ENCODE measurements at regions not wholly inside any gene's neighbourhood (a gene's known extent, or its start where the extent isn't known, plus 50 kb on each side); places are given as distances from the start of the nearest gene placed in this dataset.

DNA sequence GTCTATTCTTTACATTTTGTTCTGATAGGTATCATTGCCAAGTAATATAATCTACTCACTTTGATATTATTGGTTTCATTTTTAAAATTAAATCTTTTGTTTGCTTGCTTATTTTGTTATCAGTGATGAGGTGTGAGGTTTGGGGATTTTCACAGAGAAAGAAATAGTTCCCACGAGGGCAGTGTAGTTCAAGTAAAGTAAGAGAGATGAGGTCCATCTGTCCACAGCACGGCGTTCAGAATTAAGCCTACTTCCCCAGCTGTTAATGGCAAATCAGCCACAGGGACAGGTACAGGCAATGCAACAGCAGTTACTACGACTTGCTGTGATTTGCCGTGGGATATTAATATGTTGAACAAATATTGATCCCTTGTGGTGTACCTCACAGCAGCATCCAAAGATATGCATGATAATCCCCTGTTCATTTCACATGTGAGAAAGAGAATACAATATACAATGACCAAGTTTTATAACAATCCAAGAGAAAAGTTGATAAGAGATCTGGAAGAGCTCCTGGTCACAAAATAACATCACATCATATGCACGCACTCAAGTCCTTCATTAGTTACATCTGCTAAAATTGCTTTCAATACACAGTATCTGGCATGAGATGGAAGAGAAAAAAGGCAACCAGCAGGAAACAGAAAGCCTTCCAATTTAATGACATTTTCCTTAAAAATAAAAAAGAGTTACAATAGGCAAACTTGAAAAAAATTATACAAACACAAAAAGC is 131.6 kb downstream of the TUSC7 start:
- in situ Hi-C loops (cut with HindIII; ENCODE audit: low sequenced_read_pairs) = no loop called here
- H3K4me3 ChIP-seq (ENCODE audit: low read depth, low read length) = no peak overlapping the region
- TF ChIP-seq, protein P1, sequence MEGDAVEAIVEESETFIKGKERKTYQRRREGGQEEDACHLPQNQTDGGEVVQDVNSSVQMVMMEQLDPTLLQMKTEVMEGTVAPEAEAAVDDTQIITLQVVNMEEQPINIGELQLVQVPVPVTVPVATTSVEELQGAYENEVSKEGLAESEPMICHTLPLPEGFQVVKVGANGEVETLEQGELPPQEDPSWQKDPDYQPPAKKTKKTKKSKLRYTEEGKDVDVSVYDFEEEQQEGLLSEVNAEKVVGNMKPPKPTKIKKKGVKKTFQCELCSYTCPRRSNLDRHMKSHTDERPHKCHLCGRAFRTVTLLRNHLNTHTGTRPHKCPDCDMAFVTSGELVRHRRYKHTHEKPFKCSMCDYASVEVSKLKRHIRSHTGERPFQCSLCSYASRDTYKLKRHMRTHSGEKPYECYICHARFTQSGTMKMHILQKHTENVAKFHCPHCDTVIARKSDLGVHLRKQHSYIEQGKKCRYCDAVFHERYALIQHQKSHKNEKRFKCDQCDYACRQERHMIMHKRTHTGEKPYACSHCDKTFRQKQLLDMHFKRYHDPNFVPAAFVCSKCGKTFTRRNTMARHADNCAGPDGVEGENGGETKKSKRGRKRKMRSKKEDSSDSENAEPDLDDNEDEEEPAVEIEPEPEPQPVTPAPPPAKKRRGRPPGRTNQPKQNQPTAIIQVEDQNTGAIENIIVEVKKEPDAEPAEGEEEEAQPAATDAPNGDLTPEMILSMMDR (IDR thresholded peaks at IDR 0.05; ENCODE audit: low read depth, low read length) = no peak
- no peak for DNase-seq (ENCODE audit: low read depth, low spot score)

DNA sequence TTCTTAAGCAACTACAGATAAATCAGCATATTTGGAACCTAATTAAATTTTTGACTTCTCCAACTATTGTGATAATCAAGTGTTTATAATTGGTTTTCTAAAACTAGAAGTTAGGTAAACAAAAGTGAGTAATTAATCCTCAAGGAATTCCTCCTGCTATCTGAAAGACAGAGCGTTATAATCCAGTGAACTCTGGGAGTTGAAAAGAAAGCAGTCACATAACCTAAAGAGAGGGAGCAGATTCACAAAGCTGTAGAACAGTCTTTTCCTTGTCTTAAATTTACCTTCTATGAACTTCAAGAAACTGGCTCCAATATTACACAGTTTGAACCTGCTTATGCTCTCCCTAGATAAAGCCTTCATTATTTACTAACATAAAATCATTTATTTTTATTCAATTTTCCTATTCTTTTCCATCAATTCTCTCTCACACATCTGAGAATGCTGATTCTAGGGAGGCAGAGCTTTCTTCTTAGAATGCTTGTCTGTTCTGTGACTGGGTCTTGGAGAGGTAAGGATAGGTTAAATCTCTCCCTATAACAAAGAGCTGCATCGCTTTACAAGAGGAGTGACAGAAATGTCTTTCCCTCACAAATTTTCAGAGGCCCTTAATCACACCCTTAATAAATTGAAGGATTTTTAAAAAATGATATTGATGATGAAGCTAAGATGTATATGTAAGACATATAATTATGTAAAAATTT is 132.8 kb downstream of the TUSC7 start:
- DNase-seq (ENCODE audit: low read depth, low spot score) = no peak
- TF ChIP-seq, protein P1 (IDR thresholded peaks at IDR 0.05; ENCODE audit: low read depth, low read length) = no peak
- H3K4me3 ChIP-seq (ENCODE audit: low read depth, low read length) = no peak overlapping the region
- in situ Hi-C loops (cut with HindIII; ENCODE audit: low sequenced_read_pairs) = no loop called here

DNA sequence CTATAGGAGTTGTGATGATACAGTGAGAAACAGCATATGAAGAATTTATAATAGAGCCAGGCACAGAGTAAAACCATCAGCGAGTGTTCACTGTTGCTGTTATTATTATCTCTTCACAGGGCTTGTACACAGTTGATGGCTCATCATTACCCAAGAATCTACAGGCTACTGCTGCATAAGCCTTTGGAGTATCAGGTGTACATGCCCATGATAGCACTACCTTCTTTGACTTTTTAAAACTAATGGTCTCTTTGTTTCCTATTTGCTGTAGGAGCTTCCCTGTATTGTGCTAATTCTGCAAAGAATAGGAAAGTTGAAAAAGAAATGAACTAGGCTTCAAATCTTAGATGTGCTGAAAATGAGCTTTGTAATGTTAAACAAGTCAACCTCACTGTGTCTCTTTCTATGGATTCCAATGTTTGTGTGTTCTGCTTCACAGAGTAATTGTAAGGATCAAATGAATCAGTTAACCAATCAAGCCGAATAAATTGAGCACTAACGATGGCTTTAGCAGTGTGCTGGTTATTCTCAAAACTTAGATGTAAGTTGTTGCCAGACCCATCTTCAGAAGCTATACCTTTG is 138.8 kb downstream of the TUSC7 start:
- DNase-seq (ENCODE audit: low read depth, low spot score) = no peak
- H3K4me3 ChIP-seq (ENCODE audit: low read depth, low read length) = no peak overlapping the region
- in situ Hi-C loops (cut with HindIII; ENCODE audit: low sequenced_read_pairs) = no loop called here
- TF ChIP-seq, protein P1 (IDR thresholded peaks at IDR 0.05; ENCODE audit: low read depth, low read length) = no peak

DNA sequence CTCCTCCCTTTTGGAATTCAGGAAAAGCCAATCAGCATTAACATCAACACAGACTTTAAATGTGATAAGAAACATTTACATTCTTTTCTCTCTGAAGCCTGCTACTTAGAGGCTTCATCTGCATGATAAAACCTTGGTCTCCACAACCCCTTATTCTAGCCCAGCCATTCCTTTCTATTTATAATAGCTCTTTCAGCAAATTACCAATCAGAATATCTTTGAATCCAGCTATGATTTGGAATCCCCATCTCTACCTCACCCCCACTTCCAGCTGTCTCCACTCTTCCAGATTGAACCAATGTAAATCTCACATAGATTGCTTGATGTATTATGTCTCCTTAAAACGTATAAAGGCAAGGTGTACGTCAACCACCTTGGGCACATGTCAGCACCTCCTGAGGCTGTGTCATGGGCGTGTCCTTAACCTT is 139.7 kb downstream of the TUSC7 start:
- H3K4me3 ChIP-seq (ENCODE audit: low read depth, low read length) = no peak overlapping the region
- DNase-seq (ENCODE audit: low read depth, low spot score) = no peak
- in situ Hi-C loops (cut with HindIII; ENCODE audit: low sequenced_read_pairs) = no loop called here
- TF ChIP-seq, protein P1 (IDR thresholded peaks at IDR 0.05; ENCODE audit: low read depth, low read length) = no peak

DNA sequence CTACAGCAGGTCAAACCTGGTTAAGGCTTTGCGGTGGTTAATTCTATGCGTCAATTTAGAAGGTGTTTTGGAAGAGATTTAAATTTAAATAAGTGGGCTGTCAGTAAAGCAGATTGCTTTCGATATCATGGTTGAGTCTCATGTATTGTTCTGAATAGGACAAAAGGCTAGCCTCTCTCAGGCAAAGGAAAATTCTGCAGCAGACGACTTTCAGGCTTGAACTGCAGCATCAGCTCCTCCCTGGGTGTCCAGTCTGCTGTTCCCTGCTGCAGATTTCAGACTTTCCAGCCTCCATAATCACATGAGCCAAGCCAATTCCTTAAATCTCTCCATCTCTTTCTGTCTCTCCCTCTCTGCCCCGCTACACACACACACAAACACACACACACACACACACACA is 143.2 kb downstream of the TUSC7 start:
- TF ChIP-seq, protein P1 (IDR thresholded peaks at IDR 0.05; ENCODE audit: low read depth, low read length) = no peak
- in situ Hi-C loops (cut with HindIII; ENCODE audit: low sequenced_read_pairs) = no loop called here
- H3K4me3 ChIP-seq (ENCODE audit: low read depth, low read length) = no peak overlapping the region
- no peak for DNase-seq (ENCODE audit: low read depth, low spot score)

DNA sequence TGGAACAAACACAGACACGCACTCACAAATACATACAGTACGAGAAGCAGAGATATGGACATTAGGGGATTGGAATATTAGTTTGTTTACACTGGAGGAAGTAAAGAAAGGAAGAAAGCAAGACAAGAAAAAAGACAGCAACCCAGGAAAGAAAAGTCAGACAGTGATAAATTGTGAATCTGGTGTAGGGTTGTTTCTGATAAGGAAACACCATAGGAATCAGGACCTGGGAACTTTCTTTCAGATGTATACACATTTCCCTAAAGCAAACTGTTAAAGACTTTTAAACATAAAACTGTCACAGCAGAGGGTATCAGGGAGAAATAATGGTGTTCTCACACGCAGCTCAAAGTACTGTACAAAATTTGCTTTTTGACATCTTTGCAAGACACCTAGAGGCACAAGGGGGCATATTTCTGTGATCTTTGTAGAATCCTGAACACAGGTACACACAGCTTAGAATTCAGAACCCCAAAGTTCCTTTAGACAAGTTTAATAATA is 153.7 kb downstream of the TUSC7 start:
- H3K4me3 ChIP-seq (ENCODE audit: low read depth, low read length) = no peak overlapping the region
- TF ChIP-seq, protein P1 (IDR thresholded peaks at IDR 0.05; ENCODE audit: low read depth, low read length) = no peak
- in situ Hi-C loops (cut with HindIII; ENCODE audit: low sequenced_read_pairs) = no loop called here
- DNase-seq (ENCODE audit: low read depth, low spot score) = no peak

All from astrocyte of the spinal cord (primary cell).